T-cell (primary cell): ENCODE measurements at regions not wholly inside any gene's neighbourhood (a gene's known extent, or its start where the extent isn't known, plus 50 kb on each side); places are given as distances from the start of the nearest gene placed in this dataset.

Experiments used
- ATAC-seq, 4 experiments: fragments of 200-7000 bp in 3 of 4; fragments of 150-1000 bp in 1 of 4; cut with Tn5 transposase; replicated peaks in 1 of 4; 1 replicate in 3 of 4; 2 replicates in 1 of 4; pipeline ENCODE4 v1.10.0; 2021; ENCODE audit warnings: moderate library complexity in 3 of 4, mild to moderate bottlenecking in 2 of 4, moderate number of reproducible peaks in 1 of 4
- CTCF ChIA-PET, 2 donors: fragments of 300-600 bp; sonication (Branson Sonifier 250); formaldehyde crosslinking; loops; one replicate each; lab custom pipeline; 2022; ENCODE audit warnings: antibody characterized with exemption in 2 of 2; lab: Charles Lee
- POLR2A ChIA-PET, 2 donors: fragments of 300-600 bp; sonication (Branson Sonifier 250); formaldehyde crosslinking; loops; one replicate each; lab custom pipeline; 2022; ENCODE audit warnings: antibody characterized with exemption in 2 of 2; lab: Charles Lee
- DNase-seq, 35 experiments: peaks; one replicate each; pipeline versions ENCODE4 v3.0.0 to v3.0.0-alpha.2; 2013 to 2023
- H3K27ac ChIP-seq: one replicate; pipeline ENCODE4 v1.5.1; 2013; ENCODE audit warnings: low read length
- H3K27me3 ChIP-seq, 2 experiments: replicated peaks in 1 of 2; 1 replicate in 1 of 2; 2 replicates in 1 of 2; pipeline versions ENCODE4 v1.6.1 to v1.7.0; 2013; ENCODE audit warnings: low read length in 1 of 2, mixed read lengths in 1 of 2; ENCODE audit not compliant: control insufficient read depth in 2 of 2, insufficient read depth in 2 of 2; ENCODE audit errors: extremely low read depth in 1 of 2
- H3K36me3 ChIP-seq, 2 donors: 1 replicate in 1 of 2; 2 replicates in 1 of 2; pipeline versions ENCODE4 v1.6.1 to v1.7.0; 2013; ENCODE audit warnings: low read length in 1 of 2; ENCODE audit not compliant: control insufficient read depth in 2 of 2, insufficient read depth in 1 of 2; ENCODE audit errors: extremely low read depth in 1 of 2
- H3K4me1 ChIP-seq, 2 experiments: 1 replicate in 1 of 2; 2 replicates in 1 of 2; pipeline versions ENCODE4 v1.6.1 to v1.7.0; 2013; ENCODE audit warnings: low read length in 2 of 2, mixed read lengths in 1 of 2; ENCODE audit not compliant: insufficient read depth in 2 of 2, control insufficient read depth in 1 of 2; ENCODE audit errors: extremely low read depth in 1 of 2
- H3K4me3 ChIP-seq, 2 donors: 1 replicate in 1 of 2; 2 replicates in 1 of 2; pipeline versions ENCODE4 v1.5.1 to v1.7.0; 2013; ENCODE audit warnings: mild to moderate bottlenecking in 2 of 2, low read length in 1 of 2, moderate library complexity in 1 of 2; ENCODE audit not compliant: control insufficient read depth in 1 of 2; ENCODE audit errors: extremely low read depth in 1 of 2
- H3K9me3 ChIP-seq: 2 replicates; pipeline ENCODE4 v1.7.0; 2013
- H3K27ac Mint-ChIP-seq, 2 donors: one replicate each; pipeline ENCODE4 v1.8.0; 2020 to 2021; ENCODE audit warnings: mild to moderate bottlenecking in 2 of 2, mixed read lengths in 2 of 2
- H3K27me3 Mint-ChIP-seq, 2 donors: one replicate each; pipeline ENCODE4 v1.8.0; 2021 to 2022; ENCODE audit warnings: mixed read lengths in 2 of 2
- H3K36me3 Mint-ChIP-seq: one replicate; pipeline ENCODE4 v1.8.0; 2021; ENCODE audit warnings: mixed read lengths
- H3K4me1 Mint-ChIP-seq, 3 donors: one replicate each; pipeline ENCODE4 v1.8.0; 2020 to 2022; ENCODE audit warnings: mixed read lengths in 3 of 3, mild to moderate bottlenecking in 1 of 3
- H3K4me3 Mint-ChIP-seq, 3 donors: one replicate each; pipeline ENCODE4 v1.8.0; 2020 to 2022; ENCODE audit warnings: mild to moderate bottlenecking in 3 of 3, mixed read lengths in 3 of 3, moderate library complexity in 3 of 3
- H3K9me3 Mint-ChIP-seq, 3 donors: one replicate each; pipeline ENCODE4 v1.8.0; 2020 to 2022; ENCODE audit warnings: mixed read lengths in 3 of 3
- WGBS: methylation state at CpG from one replicate; pipeline ENCODE4 v1.1.5; 2013; ENCODE audit warnings: missing lambda C conversion rate; ENCODE audit not compliant: insufficient coverage; 5-methylcytosine and 5-hydroxymethylcytosine counted together

DNA sequence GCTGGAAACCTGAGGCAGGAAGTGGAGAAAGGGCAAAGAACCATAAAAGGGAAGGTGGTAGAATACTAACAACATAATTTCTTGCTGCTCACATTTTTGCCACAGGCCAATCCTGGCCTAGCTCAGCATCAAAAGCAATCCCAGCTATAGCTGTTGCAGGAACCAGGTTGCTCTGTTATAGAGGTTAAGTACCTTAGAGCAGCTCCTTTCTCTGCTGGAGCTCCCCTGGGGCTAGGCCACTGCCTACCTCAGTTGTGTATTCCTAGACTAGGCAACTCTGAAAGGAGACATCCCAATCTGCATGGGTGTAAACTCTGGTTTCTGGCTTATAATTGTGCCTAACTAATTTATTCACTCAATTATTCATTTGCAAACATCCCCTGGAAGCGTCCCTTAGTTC lies 108.4 kb downstream of the ZNF365 start:
- H3K27me3 Mint-ChIP-seq: peaks cover 0 to 4% of the 10 kb centered on the region in 2 donors
- Histone ChIP-seq H3K27me3 (peaks cover 0 to 4% of the 10 kb centered on the region in 2 experiments), H3K27ac (no peak overlapping the region), H3K4me1 (no peaks in the 10 kb centered on the region), H3K4me3 (no peak overlapping the region), H3K9me3 (no peaks in the 10 kb centered on the region), H3K36me3 (no peaks in the 10 kb centered on the region)
- no CpG with 5 or more reads among the region's 1 CpG for WGBS
- POLR2A ChIA-PET: interaction anchor here in 1 of 2 donors (0.6 kb wide), 1 partner anchor 61 kb away, joined by 3 read pairs; no protein-coding TSS in a partner anchor
- H3K36me3 Mint-ChIP-seq: no peaks in the 10 kb centered on the region
- no peak overlapping the region for H3K4me3 Mint-ChIP-seq
- H3K4me1 Mint-ChIP-seq: peaks cover 0 to 7% (median 2%) of the 10 kb centered on the region in 3 donors
- no peak for ATAC-seq
- H3K9me3 Mint-ChIP-seq: no peaks in the 10 kb centered on the region
- no peak overlapping the region for H3K27ac Mint-ChIP-seq
- no peak for DNase-seq
- CTCF ChIA-PET: interaction anchor here in 1 of 2 donors (0.5 to 0.9 kb wide), 2 partner anchors 23 to 53 kb away, joined by 3 to 5 read pairs; no protein-coding TSS in a partner anchor

DNA sequence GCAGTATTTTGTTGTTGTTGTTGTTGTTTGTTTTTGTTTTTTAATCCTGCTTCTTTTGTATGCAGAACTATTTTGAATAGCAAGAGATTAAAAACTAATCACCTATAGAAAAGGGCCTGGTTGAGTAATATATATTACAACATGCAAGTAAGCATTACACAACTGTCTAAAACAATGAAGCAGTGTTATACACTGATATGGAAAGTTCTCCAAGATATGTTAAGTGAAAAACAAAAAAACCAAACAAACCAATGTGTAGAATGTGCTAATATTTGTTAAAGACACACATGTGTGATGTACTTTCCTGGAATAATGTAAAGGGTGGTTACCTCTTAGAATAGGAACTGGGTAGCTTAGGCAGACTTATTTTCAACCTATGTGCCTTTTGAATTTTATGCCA lies 117.4 kb downstream of the ZNF365 start:
- Mint-ChIP-seq H3K4me1 (peaks cover 0 to 4% (median 4%) of the 10 kb centered on the region in 3 donors), H3K27ac (no peak overlapping the region), H3K4me3 (no peak overlapping the region), H3K36me3 (no peaks in the 10 kb centered on the region), H3K9me3 (no peaks in the 10 kb centered on the region), H3K27me3 (peaks cover 0 to 11% of the 10 kb centered on the region in 2 donors)
- ATAC-seq (no peak), DNase-seq (no peak)
- Histone ChIP-seq H3K4me3 (no peak overlapping the region), H3K36me3 (no peaks in the 10 kb centered on the region), H3K9me3 (no peaks in the 10 kb centered on the region), H3K27ac (no peak overlapping the region), H3K27me3 (no peaks in the 10 kb centered on the region), H3K4me1 (no peaks in the 10 kb centered on the region)
- CTCF ChIA-PET: interaction anchor here (0.6 to 1.9 kb wide), 6 partner anchors 593 to 1228 kb away, joined by 3 to 10 read pairs (median 4); no protein-coding TSS in a partner anchor
- POLR2A ChIA-PET: no interaction called here

DNA sequence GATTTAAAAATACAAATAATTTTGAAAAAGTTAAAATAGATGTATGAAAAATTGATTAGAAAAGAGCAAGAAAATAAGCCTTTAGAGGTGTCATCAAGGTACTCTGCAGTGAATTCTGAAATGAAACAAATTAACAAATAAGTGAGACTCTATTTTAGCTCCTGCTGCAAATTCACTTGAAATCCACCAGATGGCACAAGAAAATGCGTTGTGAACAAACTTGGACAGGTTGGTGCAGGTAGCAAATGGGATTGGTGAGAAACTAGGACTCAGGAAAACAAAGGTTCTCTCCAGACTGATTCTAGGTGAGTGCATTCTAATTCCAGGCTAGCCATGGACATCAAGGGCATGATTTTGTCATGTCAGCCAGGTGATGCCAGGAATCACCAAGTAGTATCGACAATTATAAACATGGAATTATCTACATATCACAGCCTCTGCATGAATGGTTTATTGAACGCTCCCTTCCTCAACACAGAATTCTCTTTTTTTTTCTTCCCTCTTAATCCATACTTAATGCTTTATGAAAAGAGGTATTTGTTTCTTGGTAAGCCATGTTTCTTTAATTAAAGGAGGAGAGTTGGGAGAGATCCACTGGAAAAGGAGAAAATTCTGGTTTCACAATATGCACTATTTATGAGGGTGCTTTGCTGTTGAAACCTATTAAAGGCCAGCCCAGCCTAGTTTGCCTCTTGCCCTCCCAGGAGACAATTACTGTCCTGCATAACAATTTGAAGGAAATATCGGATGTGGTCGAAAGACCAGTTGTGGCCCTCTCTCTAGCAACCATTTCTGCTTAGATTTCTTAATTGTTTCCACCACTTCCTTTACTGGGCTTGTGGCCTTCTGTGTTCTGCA lies 118.1 kb downstream of the ZNF365 start:
- Histone ChIP-seq H3K4me1 (no peaks in the 10 kb centered on the region), H3K27me3 (no peaks in the 10 kb centered on the region), H3K27ac (no peak overlapping the region), H3K4me3 (no peak overlapping the region), H3K9me3 (no peaks in the 10 kb centered on the region), H3K36me3 (no peaks in the 10 kb centered on the region)
- H3K9me3 Mint-ChIP-seq: no peaks in the 10 kb centered on the region
- ATAC-seq (peak in 2 of 4 experiments; percentile 35 to 36), DNase-seq (peak in 2 of 35 experiments; percentile 1 to 53)
- H3K4me1 Mint-ChIP-seq: peaks cover 0 to 4% (median 4%) of the 10 kb centered on the region in 3 donors
- 60% methylated on average over 2 of the region's 5 CpGs for WGBS
- H3K27ac Mint-ChIP-seq: no peak overlapping the region
- POLR2A ChIA-PET: no interaction called here
- peaks cover 0 to 11% of the 10 kb centered on the region in 2 donors for H3K27me3 Mint-ChIP-seq
- CTCF ChIA-PET: interaction anchor here (0.6 to 1.9 kb wide), 6 partner anchors 592 to 1228 kb away, joined by 3 to 10 read pairs (median 4); no protein-coding TSS in a partner anchor
- no peak overlapping the region for H3K4me3 Mint-ChIP-seq
- H3K36me3 Mint-ChIP-seq: no peaks in the 10 kb centered on the region

DNA sequence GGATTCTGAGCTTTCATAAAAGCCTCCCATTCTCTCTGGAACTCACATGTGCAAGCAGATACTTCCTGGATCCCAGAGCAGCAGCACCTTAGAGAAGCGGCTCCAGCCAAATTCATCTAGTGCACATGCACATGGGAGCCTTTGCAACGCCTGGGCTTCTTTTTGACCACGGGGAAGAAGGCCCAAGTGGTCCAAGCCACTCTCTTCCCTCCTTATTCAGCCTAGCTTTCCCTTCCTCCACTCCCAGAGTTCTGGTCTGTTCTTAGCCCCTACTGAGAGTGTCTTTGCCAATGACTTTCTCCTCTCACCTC lies 118.7 kb downstream of the ZNF365 start:
- Histone ChIP-seq H3K27ac (no peak overlapping the region), H3K9me3 (no peaks in the 10 kb centered on the region), H3K36me3 (no peaks in the 10 kb centered on the region), H3K4me1 (no peaks in the 10 kb centered on the region), H3K4me3 (no peak overlapping the region), H3K27me3 (no peaks in the 10 kb centered on the region)
- DNase-seq: no peak
- no peaks in the 10 kb centered on the region for H3K9me3 Mint-ChIP-seq
- peaks cover 0 to 11% of the 10 kb centered on the region in 2 donors for H3K27me3 Mint-ChIP-seq
- ChIA-PET POLR2A (no interaction called here), CTCF (interaction anchor here in 1 of 2 donors (1.9 kb wide), 1 partner anchor 665 kb away, joined by 10 read pairs; no protein-coding TSS in a partner anchor)
- 55% methylated on average over 2 of the region's 3 CpGs for WGBS
- ATAC-seq: no peak
- H3K4me1 Mint-ChIP-seq: peaks cover 0 to 4% (median 4%) of the 10 kb centered on the region in 3 donors
- H3K36me3 Mint-ChIP-seq: no peaks in the 10 kb centered on the region
- H3K4me3 Mint-ChIP-seq: no peak overlapping the region
- no peak overlapping the region for H3K27ac Mint-ChIP-seq

DNA sequence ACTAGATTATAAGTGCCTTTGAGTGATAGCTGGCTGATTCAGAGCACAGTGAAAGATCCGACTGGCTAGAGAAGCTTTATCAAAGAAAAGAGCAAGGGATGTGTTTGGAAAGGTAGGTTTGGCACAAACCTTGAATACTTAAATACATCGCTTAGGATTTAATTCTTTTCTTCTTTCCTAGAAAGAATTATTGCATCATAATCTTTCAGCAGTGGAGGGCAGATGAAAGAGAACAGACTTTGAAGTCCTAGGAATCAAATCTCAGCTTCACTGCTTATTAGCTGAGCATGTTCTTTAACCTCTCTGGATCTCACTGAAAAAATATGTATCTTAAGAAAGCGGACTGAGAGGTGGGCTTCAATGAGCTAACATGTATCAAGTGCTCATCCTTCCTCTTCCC lies 122.8 kb downstream of the ZNF365 start:
- WGBS: 80% methylated on average over 1 of the region's 3 CpGs
- H3K4me1 Mint-ChIP-seq: peaks cover 0 to 4% (median 4%) of the 10 kb centered on the region in 3 donors
- no peak for ATAC-seq
- H3K27me3 ChIP-seq: no peaks in the 10 kb centered on the region
- no peaks in the 10 kb centered on the region for H3K36me3 Mint-ChIP-seq
- no peaks in the 10 kb centered on the region for H3K4me1 ChIP-seq
- no peak overlapping the region for H3K27ac ChIP-seq
- peaks cover 0 to 11% of the 10 kb centered on the region in 2 donors for H3K27me3 Mint-ChIP-seq
- no peak overlapping the region for H3K4me3 ChIP-seq
- POLR2A ChIA-PET: interaction anchor here in 1 of 2 donors (0.5 kb wide), 1 partner anchor 661 kb away, joined by 6 read pairs; no protein-coding TSS in a partner anchor
- no peaks in the 10 kb centered on the region for H3K36me3 ChIP-seq
- no peaks in the 10 kb centered on the region for H3K9me3 ChIP-seq
- no peak overlapping the region for H3K27ac Mint-ChIP-seq
- no peak overlapping the region for H3K4me3 Mint-ChIP-seq
- no peaks in the 10 kb centered on the region for H3K9me3 Mint-ChIP-seq
- no peak for DNase-seq
- CTCF ChIA-PET: no interaction called here

DNA sequence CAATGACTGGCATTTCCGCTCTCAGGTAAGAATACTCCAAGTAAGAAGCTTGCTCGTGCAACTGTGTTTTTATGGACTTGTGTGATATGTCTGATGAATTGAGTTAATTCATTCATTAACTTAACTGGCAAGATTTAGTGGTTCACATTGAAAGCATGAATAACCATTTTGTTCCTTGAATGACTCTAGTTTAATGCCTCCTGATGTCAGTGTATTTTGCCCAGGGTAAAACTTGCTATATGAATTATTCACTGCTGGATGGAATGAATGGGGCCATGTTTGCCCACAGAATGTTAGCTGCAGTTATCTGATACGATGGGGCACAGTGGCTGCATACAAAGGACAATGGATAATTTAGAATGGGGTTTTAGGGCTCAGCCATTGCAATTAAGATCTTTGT lies 124.1 kb downstream of the ZNF365 start:
- H3K27ac ChIP-seq: no peak overlapping the region
- no peak overlapping the region for H3K4me3 ChIP-seq
- H3K36me3 ChIP-seq: no peaks in the 10 kb centered on the region
- Mint-ChIP-seq H3K4me3 (no peak overlapping the region), H3K27ac (no peak overlapping the region), H3K27me3 (peaks cover 0 to 8% of the 10 kb centered on the region in 2 donors), H3K36me3 (peaks cover 2% of the 10 kb centered on the region), H3K4me1 (no peaks in the 10 kb centered on the region), H3K9me3 (no peaks in the 10 kb centered on the region)
- POLR2A ChIA-PET: no interaction called here
- CTCF ChIA-PET: no interaction called here
- 9% methylated on average over 1 of the region's 3 CpGs for WGBS
- ATAC-seq: no peak
- no peak for DNase-seq
- H3K4me1 ChIP-seq: no peaks in the 10 kb centered on the region
- H3K27me3 ChIP-seq: no peaks in the 10 kb centered on the region
- no peaks in the 10 kb centered on the region for H3K9me3 ChIP-seq
